ENCODE measurements at regions not wholly inside any gene's neighbourhood (a gene's known extent, or its start where the extent isn't known, plus 50 kb on each side); places are given as distances from the start of the nearest gene placed in this dataset.
A peak's percentile ranks its signal among the peaks of the same experiment; 100 is the strongest.

GRCh38 chr5:158461240-158461854 is 602.4 kb upstream of the CLINT1 start (continued):
- TF ChIP-seq ZNF33B (CRISPR knock-in tag; IDR thresholded peaks at IDR 0.05), result 0 out of 2 replicates have a peak, but pooled peaks have one; percentile 57
- TF ChIP-seq ZNF33A (CRISPR knock-in tag; IDR thresholded peaks at IDR 0.05; ENCODE audit: borderline replicate concordance), result no peak
- TF ChIP-seq, protein P1, sequence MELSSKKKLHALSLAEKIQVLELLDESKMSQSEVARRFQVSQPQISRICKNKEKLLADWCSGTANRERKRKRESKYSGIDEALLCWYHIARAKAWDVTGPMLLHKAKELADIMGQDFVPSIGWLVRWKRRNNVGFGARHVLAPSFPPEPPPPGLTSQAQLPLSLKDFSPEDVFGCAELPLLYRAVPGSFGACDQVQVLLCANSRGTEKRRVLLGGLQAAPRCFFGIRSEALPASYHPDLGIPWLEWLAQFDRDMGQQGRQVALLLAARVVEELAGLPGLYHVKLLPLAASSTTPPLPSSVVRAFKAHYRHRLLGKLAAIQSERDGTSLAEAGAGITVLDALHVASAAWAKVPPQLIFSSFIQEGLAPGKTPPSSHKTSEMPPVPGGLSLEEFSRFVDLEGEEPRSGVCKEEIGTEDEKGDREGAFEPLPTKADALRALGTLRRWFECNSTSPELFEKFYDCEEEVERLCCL (CRISPR knock-in tag; IDR thresholded peaks at IDR 0.05; ENCODE audit: borderline replicate concordance), result no peak
- peak; percentile 89 for TF ChIP-seq NFIC (IDR thresholded peaks at IDR 0.05; ENCODE audit: low read length)
- TF ChIP-seq HOMEZ (CRISPR knock-in tag; IDR thresholded peaks at IDR 0.05; ENCODE audit: low read depth), result peak; percentile 97
- TF ChIP-seq MAFG (CRISPR knock-in tag; IDR thresholded peaks at IDR 0.05), result no peak
- no peak for TF ChIP-seq ZNF326 (CRISPR knock-in tag; IDR thresholded peaks at IDR 0.05; ENCODE audit: borderline replicate concordance)
- peak; percentile 52; the same call in 1 of the 2 replicates for TF ChIP-seq ZNF431 (CRISPR knock-in tag; IDR thresholded peaks at IDR 0.05; ENCODE audit: borderline replicate concordance, low read depth)
- TF ChIP-seq GABPB1 (CRISPR knock-in tag; IDR thresholded peaks at IDR 0.05), result 0 out of 2 replicates have a peak, but pooled peaks have one; percentile 23
- TF ChIP-seq TBP (CRISPR knock-in tag; IDR thresholded peaks at IDR 0.05), result no peak
- no peak for TF ChIP-seq ZNF367 (CRISPR knock-in tag; IDR thresholded peaks at IDR 0.05; ENCODE audit: borderline replicate concordance)
- TF ChIP-seq KLF9 (CRISPR knock-in tag; IDR thresholded peaks at IDR 0.05; ENCODE audit: low read depth), result no peak
- TF ChIP-seq ZNF12 (CRISPR knock-in tag; IDR thresholded peaks at IDR 0.05), result no peak; the same call in 1 of the 2 replicates
- TF ChIP-seq, protein P2, sequence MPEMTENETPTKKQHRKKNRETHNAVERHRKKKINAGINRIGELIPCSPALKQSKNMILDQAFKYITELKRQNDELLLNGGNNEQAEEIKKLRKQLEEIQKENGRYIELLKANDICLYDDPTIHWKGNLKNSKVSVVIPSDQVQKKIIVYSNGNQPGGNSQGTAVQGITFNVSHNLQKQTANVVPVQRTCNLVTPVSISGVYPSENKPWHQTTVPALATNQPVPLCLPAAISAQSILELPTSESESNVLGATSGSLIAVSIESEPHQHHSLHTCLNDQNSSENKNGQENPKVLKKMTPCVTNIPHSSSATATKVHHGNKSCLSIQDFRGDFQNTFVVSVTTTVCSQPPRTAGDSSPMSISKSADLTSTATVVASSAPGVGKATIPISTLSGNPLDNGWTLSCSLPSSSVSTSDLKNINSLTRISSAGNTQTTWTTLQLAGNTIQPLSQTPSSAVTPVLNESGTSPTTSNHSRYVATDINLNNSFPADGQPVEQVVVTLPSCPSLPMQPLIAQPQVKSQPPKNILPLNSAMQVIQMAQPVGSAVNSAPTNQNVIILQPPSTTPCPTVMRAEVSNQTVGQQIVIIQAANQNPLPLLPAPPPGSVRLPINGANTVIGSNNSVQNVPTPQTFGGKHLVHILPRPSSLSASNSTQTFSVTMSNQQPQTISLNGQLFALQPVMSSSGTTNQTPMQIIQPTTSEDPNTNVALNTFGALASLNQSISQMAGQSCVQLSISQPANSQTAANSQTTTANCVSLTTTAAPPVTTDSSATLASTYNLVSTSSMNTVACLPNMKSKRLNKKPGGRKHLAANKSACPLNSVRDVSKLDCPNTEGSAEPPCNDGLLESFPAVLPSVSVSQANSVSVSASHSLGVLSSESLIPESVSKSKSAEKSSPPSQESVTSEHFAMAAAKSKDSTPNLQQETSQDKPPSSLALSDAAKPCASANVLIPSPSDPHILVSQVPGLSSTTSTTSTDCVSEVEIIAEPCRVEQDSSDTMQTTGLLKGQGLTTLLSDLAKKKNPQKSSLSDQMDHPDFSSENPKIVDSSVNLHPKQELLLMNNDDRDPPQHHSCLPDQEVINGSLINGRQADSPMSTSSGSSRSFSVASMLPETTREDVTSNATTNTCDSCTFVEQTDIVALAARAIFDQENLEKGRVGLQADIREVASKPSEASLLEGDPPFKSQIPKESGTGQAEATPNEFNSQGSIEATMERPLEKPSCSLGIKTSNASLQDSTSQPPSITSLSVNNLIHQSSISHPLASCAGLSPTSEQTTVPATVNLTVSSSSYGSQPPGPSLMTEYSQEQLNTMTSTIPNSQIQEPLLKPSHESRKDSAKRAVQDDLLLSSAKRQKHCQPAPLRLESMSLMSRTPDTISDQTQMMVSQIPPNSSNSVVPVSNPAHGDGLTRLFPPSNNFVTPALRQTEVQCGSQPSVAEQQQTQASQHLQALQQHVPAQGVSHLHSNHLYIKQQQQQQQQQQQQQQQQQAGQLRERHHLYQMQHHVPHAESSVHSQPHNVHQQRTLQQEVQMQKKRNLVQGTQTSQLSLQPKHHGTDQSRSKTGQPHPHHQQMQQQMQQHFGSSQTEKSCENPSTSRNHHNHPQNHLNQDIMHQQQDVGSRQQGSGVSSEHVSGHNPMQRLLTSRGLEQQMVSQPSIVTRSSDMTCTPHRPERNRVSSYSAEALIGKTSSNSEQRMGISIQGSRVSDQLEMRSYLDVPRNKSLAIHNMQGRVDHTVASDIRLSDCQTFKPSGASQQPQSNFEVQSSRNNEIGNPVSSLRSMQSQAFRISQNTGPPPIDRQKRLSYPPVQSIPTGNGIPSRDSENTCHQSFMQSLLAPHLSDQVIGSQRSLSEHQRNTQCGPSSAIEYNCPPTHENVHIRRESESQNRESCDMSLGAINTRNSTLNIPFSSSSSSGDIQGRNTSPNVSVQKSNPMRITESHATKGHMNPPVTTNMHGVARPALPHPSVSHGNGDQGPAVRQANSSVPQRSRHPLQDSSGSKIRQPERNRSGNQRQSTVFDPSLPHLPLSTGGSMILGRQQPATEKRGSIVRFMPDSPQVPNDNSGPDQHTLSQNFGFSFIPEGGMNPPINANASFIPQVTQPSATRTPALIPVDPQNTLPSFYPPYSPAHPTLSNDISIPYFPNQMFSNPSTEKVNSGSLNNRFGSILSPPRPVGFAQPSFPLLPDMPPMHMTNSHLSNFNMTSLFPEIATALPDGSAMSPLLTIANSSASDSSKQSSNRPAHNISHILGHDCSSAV (CRISPR knock-in tag; IDR thresholded peaks at IDR 0.05; ENCODE audit: borderline replicate concordance), result no peak
- no peak for TF ChIP-seq ZNF225 (CRISPR knock-in tag; IDR thresholded peaks at IDR 0.05)
- TF ChIP-seq, protein P3, sequence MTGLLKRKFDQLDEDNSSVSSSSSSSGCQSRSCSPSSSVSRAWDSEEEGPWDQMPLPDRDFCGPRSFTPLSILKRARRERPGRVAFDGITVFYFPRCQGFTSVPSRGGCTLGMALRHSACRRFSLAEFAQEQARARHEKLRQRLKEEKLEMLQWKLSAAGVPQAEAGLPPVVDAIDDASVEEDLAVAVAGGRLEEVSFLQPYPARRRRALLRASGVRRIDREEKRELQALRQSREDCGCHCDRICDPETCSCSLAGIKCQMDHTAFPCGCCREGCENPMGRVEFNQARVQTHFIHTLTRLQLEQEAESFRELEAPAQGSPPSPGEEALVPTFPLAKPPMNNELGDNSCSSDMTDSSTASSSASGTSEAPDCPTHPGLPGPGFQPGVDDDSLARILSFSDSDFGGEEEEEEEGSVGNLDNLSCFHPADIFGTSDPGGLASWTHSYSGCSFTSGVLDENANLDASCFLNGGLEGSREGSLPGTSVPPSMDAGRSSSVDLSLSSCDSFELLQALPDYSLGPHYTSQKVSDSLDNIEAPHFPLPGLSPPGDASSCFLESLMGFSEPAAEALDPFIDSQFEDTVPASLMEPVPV (CRISPR knock-in tag; IDR thresholded peaks at IDR 0.05), result 0 out of 2 replicates have a peak, but pooled peaks have one; percentile 51
- TF ChIP-seq MED8 (CRISPR knock-in tag; IDR thresholded peaks at IDR 0.05; ENCODE audit: insufficient replicate concordance), result no peak
